ENCODE measurements at regions not wholly inside any gene's neighbourhood (a gene's known extent, or its start where the extent isn't known, plus 50 kb on each side); places are given as distances from the start of the nearest gene placed in this dataset.

GRCh38 chr17:51442088-51442865, 181.9 kb downstream of the UTP18 start:
- TF ChIP-seq POLR2A (IDR thresholded peaks at IDR 0.05; ENCODE audit: low read length) (no peak), GATA1 (IDR thresholded peaks at IDR 0.05; ENCODE audit: low read depth, low read length) (no peak)
